SK-N-SH (cell line): ENCODE measurements at regions not wholly inside any gene's neighbourhood (a gene's known extent, or its start where the extent isn't known, plus 50 kb on each side); places are given as distances from the start of the nearest gene placed in this dataset.

Experiments used
- CHD2 ChIP-seq: fragments of 150-350 bp; IDR thresholded peaks from 2 replicates; pipeline ENCODE4 v1.6.1; 2018; ENCODE audit warnings: low read length; ENCODE audit not compliant: partially characterized antibody
- CTCF ChIP-seq: fragments of 200-600 bp; sonication (generic); IDR thresholded peaks from 2 replicates; pipeline ENCODE4 v1.6.1; 2017; ENCODE audit warnings: antibody characterized with exemption, mild to moderate bottlenecking, moderate library complexity
- EP300 ChIP-seq, 2 experiments: IDR thresholded peaks; 2 replicates each; pipeline versions ENCODE4 v1.4.0 to v1.6.1; 2012; ENCODE audit warnings: borderline replicate concordance in 1 of 2, low read depth in 1 of 2, low read length in 1 of 2
- EZH2phosphoT487 ChIP-seq: fragments of 200-600 bp; sonication (generic); IDR thresholded peaks from 2 replicates; pipeline ENCODE4 v1.6.1; 2017; ENCODE audit warnings: low read depth, mixed run types, mild to moderate bottlenecking, antibody characterized with exemption, moderate library complexity, borderline replicate concordance
- FOXJ3 ChIP-seq: sonication (generic); formaldehyde crosslinking; IDR thresholded peaks from 2 replicates; pipeline ENCODE4 v1.5.1; 2020; ENCODE audit warnings: mild to moderate bottlenecking, missing genetic modification reagents
- GABPA ChIP-seq: IDR thresholded peaks from 2 replicates; pipeline ENCODE4 v1.4.0; 2012; ENCODE audit warnings: low read depth, mild to moderate bottlenecking
- JUND ChIP-seq: IDR thresholded peaks from 2 replicates; pipeline ENCODE4 v1.4.0; 2012
- NRF1 ChIP-seq: IDR thresholded peaks from 2 replicates; pipeline ENCODE4 v1.6.1; 2012; ENCODE audit warnings: low read depth, mild to moderate bottlenecking, low read length
- POLR2AphosphoS5 ChIP-seq: IDR thresholded peaks from 2 replicates; pipeline ENCODE4 v1.6.1; 2012; ENCODE audit warnings: low read depth, low read length
- REST ChIP-seq: IDR thresholded peaks from 2 replicates; pipeline ENCODE4 v1.6.1; 2012; ENCODE audit warnings: mild to moderate bottlenecking, low read depth, low read length, moderate library complexity
- SMC3 ChIP-seq: IDR thresholded peaks from 2 replicates; pipeline ENCODE4 v1.6.1; 2012; ENCODE audit warnings: low read depth, low read length, improper control_type of control experiment
- TEAD4 ChIP-seq: IDR thresholded peaks from 2 replicates; pipeline ENCODE4 v1.4.0; 2012; ENCODE audit warnings: mild to moderate bottlenecking, borderline replicate concordance; ENCODE audit not compliant: insufficient read depth
- USF1 ChIP-seq: IDR thresholded peaks from 2 replicates; pipeline ENCODE4 v1.4.0; 2012; ENCODE audit warnings: low read depth, borderline replicate concordance
- USF2 ChIP-seq: fragments of 150-350 bp; IDR thresholded peaks from 2 replicates; pipeline ENCODE4 v1.6.1; 2017; ENCODE audit warnings: antibody characterized with exemption, low read length, low read depth, borderline replicate concordance

- TF ChIP-seq CTCF (no peak), EP300 (IDR thresholded peaks at IDR 0.05; ENCODE audit: borderline replicate concordance in 1 of 2, low read depth in 1 of 2, low read length in 1 of 2) (no peak), FOXJ3 (no peak), EZH2phosphoT487 (no peak), SMC3 (no peak), REST (no peak), JUND (no peak), USF1 (no peak), CHD2 (no peak), POLR2AphosphoS5 (no peak), NRF1 (no peak), GABPA (no peak), USF2 (no peak), TEAD4 (no peak)
Observed at GRCh38 chr5:23591250-23591649, 83.8 kb downstream of the PRDM9 start.
